D341Med (cell line): ENCODE measurements at regions not wholly inside any gene's neighbourhood (a gene's known extent, or its start where the extent isn't known, plus 50 kb on each side); places are given as distances from the start of the nearest gene placed in this dataset.

Source experiments
- DNase-seq: peaks from one replicate; pipeline ENCODE4 v3.0.0; 2012; ENCODE audit warnings: low spot score

- DNase-seq = no peak
Observed at GRCh38 chr3:135740211-135740610, 225.3 kb upstream of the PPP2R3A start.

- no peak for DNase-seq
Observed at GRCh38 chr3:135740751-135741150, 224.8 kb upstream of the PPP2R3A start.

GRCh38 chr3:135751991-135752390, 213.5 kb upstream of the PPP2R3A start:
- DNase-seq = no peak

GRCh38 chr3:135752851-135753250, 212.7 kb upstream of the PPP2R3A start:
- no peak for DNase-seq

GRCh38 chr3:135753506-135753905, 212.0 kb upstream of the PPP2R3A start:
- DNase-seq = no peak

GRCh38 chr3:135755330-135756105, 210.0 kb upstream of the PPP2R3A start:
- DNase-seq = no peak

DNA sequence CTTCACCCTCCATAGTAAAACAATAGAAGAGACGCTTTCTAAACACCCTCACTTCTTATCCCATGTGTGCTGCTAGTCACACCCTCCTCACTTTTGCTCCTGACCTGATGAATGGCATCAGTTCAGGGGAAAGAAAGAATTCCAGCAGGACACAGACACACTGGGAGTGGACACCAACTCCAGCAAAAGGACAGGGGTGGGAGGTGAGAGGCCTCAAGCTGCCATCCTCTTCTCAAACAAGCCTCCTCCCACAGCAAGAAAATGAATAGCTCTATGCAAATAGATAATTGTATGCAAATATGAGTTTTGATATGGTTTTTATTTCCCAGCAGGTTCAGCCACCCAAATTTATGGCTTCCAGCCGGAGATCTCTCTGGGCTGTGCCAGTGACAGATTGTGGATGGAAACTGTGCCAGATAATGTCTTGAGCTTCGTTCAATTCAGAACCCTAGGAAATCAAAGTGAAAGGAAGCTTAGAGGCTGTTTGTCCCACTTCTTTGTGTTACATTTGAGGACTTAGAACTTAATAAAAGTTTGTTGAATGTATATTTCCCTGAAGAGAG, 209.3 kb upstream of the PPP2R3A start:
- DNase-seq = no peak

GRCh38 chr3:135757421-135757820, 208.1 kb upstream of the PPP2R3A start:
- DNase-seq = no peak

DNA sequence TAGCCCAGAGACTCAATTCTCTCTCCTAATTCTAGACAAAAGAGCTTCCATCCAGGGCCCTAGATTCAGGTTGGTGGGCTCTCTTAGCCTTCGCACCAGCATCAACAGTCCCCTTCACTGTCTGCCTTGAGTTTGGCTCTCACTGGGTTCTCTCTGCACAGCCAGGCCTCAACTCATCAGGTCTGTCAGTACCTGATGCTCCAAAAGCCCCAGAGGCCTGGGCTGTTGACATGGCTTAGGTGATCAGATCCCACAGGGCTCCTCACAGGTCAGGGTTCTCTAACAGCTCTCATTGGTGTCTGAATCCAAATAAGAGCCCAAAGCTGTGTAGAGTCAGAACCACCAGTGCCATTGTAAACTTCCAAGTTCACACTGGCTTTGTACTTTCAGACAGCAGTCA, 206.6 kb upstream of the PPP2R3A start:
- no peak for DNase-seq

DNA sequence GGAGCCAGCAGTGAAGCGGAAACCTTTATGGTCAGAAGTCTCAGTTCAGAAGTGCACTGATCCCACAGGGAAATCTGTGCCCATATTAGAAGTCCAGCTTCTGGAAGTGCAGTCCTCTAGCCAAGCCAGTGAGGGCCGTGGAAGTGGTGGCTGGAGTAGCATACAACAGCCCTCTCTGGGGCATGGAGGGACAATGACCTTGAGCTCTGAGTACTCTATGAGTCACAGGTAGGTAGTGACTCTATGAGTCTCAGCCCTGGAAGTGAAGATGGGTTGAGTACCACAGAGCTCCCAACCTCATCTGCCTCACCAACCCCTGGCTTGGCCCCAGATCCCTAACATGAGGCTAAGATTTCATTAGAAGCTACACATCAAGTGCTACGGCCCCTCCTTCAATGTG, 205.9 kb upstream of the PPP2R3A start:
- DNase-seq = no peak

- no peak for DNase-seq
Observed at GRCh38 chr3:135760581-135760980, 204.9 kb upstream of the PPP2R3A start.

DNA sequence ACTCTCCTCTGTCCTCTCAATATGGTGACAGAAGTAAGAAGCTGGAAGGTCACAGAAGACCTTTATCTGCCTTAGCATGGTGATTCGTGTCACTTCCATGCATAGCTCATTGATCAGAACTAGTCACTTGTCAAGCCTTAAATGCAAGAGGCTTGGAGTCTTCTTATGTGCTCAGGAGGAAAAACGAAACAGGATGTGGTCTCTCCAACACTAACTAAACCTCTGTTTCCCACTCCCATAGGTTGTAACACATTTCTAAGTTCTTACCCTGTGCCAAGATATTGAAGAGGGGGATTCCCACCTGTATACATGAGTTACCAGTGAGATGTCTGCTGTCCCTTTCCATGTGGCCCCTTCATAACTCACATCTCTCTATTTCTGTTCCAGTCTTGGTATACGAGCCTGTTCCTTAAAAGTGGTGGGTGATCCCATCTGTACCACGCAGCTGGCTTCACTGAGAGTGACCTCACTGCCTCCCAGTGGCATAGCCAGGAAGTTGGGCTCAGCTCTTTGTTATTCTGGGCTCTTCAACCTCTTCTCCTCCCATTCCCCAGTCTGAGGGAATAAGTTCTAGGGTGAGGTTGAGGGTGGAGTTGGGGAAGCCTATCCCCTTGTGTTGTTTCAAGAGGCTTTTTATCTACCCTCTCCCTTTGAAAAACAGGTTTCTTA, 203.2 kb upstream of the PPP2R3A start:
- DNase-seq = no peak

GRCh38 chr3:135766115-135766514, 199.4 kb upstream of the PPP2R3A start:
- DNase-seq = no peak

DNA sequence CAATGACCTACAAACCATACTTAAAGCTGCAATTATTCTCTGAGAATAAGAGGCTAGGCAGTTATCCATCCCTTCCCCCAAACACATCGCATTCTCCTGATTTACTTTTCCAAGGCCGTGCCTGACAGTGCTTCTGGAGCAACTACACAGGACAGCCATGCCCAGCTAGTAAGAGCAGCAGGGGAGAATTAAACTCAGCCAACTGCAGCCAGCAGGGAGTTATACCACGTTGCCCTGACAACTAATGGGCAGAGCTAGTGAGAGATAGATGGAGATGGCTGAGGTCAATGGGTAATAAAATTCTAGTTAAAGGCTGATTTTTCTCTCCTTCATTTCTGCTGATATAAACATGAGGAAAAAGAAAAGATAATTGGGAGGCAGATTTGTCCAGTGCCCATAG, 193.8 kb upstream of the PPP2R3A start:
- no peak for DNase-seq

DNA sequence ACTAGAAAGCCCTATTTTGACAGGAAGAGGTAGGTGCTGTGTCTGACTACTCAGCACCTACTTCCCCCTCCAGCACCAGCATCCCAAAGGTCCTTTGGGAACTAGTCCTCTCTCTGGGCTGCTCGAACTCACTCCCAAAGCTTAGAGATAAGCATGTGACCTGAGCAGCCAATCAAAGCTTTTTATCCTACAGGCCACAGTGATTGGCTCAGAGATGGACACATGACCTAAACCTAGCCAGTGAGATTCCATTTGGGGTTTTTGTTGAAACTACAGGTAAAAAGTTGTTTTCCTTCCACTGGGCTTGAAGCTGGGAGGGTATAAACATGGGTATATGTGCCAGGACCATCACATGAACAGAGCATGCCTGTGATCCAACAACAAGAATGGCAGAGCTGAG, 186.5 kb upstream of the PPP2R3A start:
- no peak for DNase-seq

DNA sequence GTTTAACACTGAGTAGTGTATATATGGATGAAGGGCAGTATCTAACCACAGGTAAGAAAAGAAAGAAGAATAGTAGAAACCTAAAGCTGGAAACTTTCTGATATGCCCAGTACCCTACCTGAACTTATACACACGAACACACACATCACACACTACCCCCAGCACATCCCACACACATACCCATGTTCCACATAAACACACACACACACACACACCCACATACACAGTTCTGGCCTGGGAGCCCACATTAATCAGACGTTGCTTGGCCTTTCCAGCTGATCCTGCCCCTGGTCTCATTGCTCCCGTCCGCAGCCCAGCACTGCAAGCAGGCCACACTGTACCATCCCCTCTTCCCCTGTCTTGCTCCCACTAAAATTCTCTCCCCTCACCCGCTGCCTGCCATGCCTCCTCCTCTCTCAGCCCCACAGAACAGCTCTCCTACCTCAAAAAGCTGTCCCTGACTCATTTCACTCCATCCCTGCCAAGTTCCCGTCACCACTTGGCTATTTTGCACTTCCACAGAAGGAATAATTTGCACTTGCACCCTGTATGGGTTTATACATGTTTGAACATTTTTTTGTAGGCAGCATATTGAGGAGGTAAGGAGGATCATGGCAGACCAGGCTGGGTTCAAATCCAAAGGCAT, 185.8 kb upstream of the PPP2R3A start:
- DNase-seq = no peak

DNA sequence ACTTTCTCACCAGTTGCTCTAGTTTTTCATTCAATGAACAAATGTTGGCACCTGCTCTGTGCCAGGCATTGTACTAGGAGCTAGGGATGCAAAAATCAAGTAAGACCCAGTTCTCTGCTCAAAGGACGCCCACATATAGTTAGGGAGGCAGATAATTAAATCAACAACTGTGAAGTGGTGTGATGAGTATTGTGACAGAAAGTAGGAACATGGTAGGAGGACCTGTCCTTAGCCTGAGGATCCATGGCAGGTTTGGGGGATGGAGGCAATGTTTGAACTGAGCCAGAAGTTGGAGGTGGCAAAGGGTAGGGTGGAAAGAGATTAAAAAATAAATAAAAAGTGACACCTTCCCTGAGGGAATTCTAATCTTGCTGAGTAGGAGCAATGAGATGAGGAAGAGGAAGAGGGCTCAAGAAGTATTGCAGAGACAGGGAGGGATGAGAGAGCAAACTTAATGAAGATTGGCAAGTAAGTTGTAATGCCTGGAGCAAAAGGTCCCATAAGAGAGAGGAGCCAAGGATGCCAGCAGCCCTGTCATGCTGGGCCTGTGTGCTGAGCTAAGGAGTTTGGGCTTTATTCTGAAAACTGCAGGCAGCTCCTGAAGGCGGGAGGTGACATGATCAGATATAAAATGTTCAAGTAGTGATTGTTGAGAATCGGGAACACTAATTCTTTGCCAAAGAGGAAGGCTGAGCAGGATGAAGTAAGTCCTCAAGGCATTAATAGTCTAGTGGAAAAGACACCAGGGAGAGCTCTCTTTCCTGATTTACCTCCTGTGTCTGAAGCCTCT, 184.3 kb upstream of the PPP2R3A start:
- no peak for DNase-seq

DNA sequence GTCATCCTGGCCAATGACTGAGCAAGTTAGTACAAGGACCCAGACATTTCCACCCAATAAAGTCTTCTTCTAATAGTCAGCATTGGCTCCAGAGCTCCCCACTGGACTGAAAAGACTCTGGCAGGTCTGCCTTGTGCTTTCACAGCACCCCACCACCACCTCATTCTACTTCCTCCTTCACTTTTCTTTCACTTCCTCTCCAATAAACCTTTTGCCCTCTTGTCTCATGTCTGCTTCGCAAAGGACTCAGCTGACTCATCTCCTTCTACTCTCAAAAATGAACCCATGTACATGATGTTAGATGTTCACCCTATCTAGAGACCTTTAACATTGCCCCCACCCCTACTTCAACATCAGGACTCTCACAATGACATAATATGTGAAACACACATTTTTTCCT, 181.0 kb upstream of the PPP2R3A start:
- no peak for DNase-seq

GRCh38 chr3:135788146-135788545, 177.4 kb upstream of the PPP2R3A start:
- no peak for DNase-seq

DNA sequence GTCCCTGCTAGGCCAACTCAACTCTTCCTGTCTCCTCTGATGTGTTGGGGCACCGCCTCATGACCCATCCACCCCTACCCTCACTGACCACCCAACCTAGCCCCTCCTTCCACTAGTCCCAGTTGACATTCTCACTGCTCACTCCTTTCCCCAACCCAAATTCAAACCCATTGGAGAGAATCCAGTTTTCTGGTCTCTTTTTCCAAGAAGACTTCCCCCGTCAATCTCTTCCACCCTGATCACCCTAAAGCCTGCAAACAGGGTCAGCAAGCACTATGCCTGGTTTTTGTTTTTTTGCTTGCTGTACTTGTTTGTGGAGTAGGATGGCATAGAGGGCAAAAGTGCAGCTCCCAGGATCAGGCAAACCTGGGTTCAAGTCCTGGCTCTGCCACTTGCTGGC, 176.6 kb upstream of the PPP2R3A start:
- no peak for DNase-seq

DNA sequence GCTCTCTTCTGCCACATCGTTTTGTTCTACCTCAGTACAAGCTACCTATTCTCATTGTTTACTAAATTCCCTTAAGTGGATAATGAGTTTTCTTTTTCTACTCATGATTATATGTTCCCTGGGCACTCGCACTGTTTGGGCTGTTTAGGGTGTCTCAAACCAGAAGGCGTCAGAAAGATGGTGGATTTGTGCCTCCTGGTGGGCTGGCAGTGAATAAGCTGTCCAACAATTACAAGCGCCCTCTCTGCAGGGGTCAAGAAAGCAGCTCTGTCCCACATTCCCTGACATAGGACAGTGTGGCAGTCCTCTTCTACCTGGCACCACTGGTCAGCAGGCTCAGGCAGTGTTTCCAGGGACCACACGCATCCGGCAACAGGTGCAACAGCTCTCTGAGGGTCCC, 173.4 kb upstream of the PPP2R3A start:
- no peak for DNase-seq

GRCh38 chr3:135792858-135793475, 172.6 kb upstream of the PPP2R3A start:
- no peak for DNase-seq
